Thyroid gland (tissue), 4 donors: ENCODE measurements at regions not wholly inside any gene's neighbourhood (a gene's known extent, or its start where the extent isn't known, plus 50 kb on each side); places are given as distances from the start of the nearest gene placed in this dataset.
"Not testable (repeated sequence)": the region's sequence is repeated elsewhere in the genome, so short reads cannot be mapped to it uniquely, and the experiment has no call there.

Experiments used
- POLR2A ChIP-seq, 2 donors: fragments of 450-650 bp; IDR thresholded peaks; one replicate each; pipeline ENCODE4 v1.6.1; 2017; ENCODE audit warnings: antibody characterized with exemption in 2 of 2, mild to moderate bottlenecking in 2 of 2, moderate library complexity in 1 of 2
- TF ChIP-seq, protein P1 (sequence below), 6 experiments: fragments of 200-600 bp in 3 of 6; fragments of 450-650 bp in 3 of 6; sonication (generic) in 3 of 6; IDR thresholded peaks; one replicate each; pipeline ENCODE4 v1.5.1; 2016 to 2019; ENCODE audit warnings: antibody characterized with exemption in 6 of 6, mild to moderate bottlenecking in 2 of 6, inconsistent platforms in 1 of 6, moderate library complexity in 1 of 6

GRCh38 chr4:155574329-155574728 lies 92.3 kb upstream of the GUCY1A1 start:
- TF ChIP-seq, protein P1, sequence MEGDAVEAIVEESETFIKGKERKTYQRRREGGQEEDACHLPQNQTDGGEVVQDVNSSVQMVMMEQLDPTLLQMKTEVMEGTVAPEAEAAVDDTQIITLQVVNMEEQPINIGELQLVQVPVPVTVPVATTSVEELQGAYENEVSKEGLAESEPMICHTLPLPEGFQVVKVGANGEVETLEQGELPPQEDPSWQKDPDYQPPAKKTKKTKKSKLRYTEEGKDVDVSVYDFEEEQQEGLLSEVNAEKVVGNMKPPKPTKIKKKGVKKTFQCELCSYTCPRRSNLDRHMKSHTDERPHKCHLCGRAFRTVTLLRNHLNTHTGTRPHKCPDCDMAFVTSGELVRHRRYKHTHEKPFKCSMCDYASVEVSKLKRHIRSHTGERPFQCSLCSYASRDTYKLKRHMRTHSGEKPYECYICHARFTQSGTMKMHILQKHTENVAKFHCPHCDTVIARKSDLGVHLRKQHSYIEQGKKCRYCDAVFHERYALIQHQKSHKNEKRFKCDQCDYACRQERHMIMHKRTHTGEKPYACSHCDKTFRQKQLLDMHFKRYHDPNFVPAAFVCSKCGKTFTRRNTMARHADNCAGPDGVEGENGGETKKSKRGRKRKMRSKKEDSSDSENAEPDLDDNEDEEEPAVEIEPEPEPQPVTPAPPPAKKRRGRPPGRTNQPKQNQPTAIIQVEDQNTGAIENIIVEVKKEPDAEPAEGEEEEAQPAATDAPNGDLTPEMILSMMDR (IDR thresholded peaks at IDR 0.05): not testable (repeated sequence)
- not testable (repeated sequence) for TF ChIP-seq POLR2A (IDR thresholded peaks at IDR 0.05)
